HepG2 (cell line): ENCODE measurements at regions not wholly inside any gene's neighbourhood (a gene's known extent, or its start where the extent isn't known, plus 50 kb on each side); places are given as distances from the start of the nearest gene placed in this dataset.

Experiments used
- CERS6 ChIP-seq: sonication (generic); formaldehyde crosslinking; IDR thresholded peaks from 2 replicates; pipeline ENCODE4 v1.5.0; 2020; ENCODE audit warnings: missing genetic modification reagents
- KDM3A ChIP-seq: IDR thresholded peaks from 2 replicates; pipeline ENCODE4 v1.6.1; 2018; ENCODE audit warnings: low read depth, missing compliant biosample characterization
- RBAK ChIP-seq: sonication (generic); formaldehyde crosslinking; IDR thresholded peaks from 2 replicates; pipeline ENCODE4 v1.5.1; 2020; ENCODE audit warnings: mild to moderate bottlenecking, missing genetic modification reagents
- RBM22 ChIP-seq: fragments of 200-400 bp; formaldehyde crosslinking; optimal IDR thresholded peaks from 2 replicates; pipeline ENCODE3; 2017; ENCODE audit warnings: mild to moderate bottlenecking, low read length, moderate library complexity
- TAF1 ChIP-seq: sonication (generic); formaldehyde crosslinking; IDR thresholded peaks from 2 replicates; pipeline ENCODE4 v1.4.0; 2020; ENCODE audit warnings: missing genetic modification reagents
- ZNF850 ChIP-seq: sonication (generic); formaldehyde crosslinking; conservative IDR thresholded peaks from 2 replicates; pipeline ENCODE4 v1.9.0; 2021; ENCODE audit warnings: mild to moderate bottlenecking, missing genetic modification reagents
- TF ChIP-seq, protein P1 (sequence below): sonication (generic); formaldehyde crosslinking; IDR thresholded peaks from 2 replicates; pipeline ENCODE4 v1.5.0; 2020; ENCODE audit warnings: mild to moderate bottlenecking, missing genetic modification reagents, moderate library complexity

DNA sequence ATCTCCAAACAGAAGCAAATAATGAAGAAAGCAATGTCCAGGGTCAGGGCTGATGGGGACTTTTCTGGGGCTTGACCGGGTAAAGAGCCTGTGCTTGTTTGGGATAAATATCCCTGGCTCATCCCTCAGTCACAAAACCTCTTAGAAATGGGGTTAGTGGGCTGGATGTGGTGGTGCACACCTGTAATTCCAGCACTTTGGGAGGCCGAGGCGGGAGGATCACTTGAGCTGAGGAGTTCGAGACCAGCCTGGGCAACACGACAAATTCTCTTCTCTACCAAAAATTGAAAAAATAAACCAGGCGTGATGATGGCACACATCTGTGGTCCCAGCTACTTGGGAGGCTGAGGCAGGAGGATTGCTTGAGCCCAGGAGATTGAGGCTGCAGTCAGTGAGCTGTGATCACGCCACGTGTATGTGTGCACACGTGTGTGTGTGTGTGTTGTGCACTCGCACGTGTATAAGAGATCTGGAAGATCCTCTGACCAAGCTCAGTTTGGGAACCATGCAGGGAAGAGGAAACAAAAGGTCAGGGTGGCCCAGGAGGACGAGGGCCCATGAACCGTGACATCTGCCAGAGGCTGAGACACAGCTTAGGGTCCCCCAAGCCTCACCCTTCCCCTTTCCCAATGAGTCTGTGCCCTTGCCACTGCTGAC is 258.6 kb downstream of the TEX36 start:
- TF ChIP-seq KDM3A (CRISPR knock-in tag) (no peak), TAF1 (no peak), ZNF850 (no peak), CERS6 (CRISPR knock-in tag) (no peak), RBM22 (no peak), RBAK (no peak)
- TF ChIP-seq, protein P1, sequence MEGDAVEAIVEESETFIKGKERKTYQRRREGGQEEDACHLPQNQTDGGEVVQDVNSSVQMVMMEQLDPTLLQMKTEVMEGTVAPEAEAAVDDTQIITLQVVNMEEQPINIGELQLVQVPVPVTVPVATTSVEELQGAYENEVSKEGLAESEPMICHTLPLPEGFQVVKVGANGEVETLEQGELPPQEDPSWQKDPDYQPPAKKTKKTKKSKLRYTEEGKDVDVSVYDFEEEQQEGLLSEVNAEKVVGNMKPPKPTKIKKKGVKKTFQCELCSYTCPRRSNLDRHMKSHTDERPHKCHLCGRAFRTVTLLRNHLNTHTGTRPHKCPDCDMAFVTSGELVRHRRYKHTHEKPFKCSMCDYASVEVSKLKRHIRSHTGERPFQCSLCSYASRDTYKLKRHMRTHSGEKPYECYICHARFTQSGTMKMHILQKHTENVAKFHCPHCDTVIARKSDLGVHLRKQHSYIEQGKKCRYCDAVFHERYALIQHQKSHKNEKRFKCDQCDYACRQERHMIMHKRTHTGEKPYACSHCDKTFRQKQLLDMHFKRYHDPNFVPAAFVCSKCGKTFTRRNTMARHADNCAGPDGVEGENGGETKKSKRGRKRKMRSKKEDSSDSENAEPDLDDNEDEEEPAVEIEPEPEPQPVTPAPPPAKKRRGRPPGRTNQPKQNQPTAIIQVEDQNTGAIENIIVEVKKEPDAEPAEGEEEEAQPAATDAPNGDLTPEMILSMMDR (CRISPR knock-in tag): no peak
